K562 (cell line): ENCODE measurements at regions not wholly inside any gene's neighbourhood (a gene's known extent, or its start where the extent isn't known, plus 50 kb on each side); places are given as distances from the start of the nearest gene placed in this dataset.

Experiments
- CBX2 ChIP-seq: fragments of 200-600 bp; sonication (generic); IDR thresholded peaks from one replicate; pipeline ENCODE4 v1.6.1; 2012; ENCODE audit warnings: mild to moderate bottlenecking, low read length, inconsistent platforms; ENCODE audit not compliant: insufficient read depth, poor library complexity, severe bottlenecking
- CHCHD3 ChIP-seq: fragments of 250-450 bp; sonication (Bioruptor Pico); IDR thresholded peaks from 2 replicates; pipeline ENCODE4 v2.1.2; 2022; ENCODE audit warnings: mild to moderate bottlenecking
- CTBP1 ChIP-seq: fragments of 450-650 bp; IDR thresholded peaks from 2 replicates; pipeline ENCODE4 v1.6.1; 2016; ENCODE audit warnings: borderline replicate concordance
- EZH2 ChIP-seq: IDR thresholded peaks from 2 replicates; pipeline ENCODE4 v1.6.1; 2012; ENCODE audit warnings: low read depth, mild to moderate bottlenecking, inconsistent platforms, low read length, borderline replicate concordance
- KLF6 ChIP-seq: fragments of 250-450 bp; sonication (Bioruptor Pico); IDR thresholded peaks from 2 replicates; pipeline ENCODE4 v1.4.0; 2020; ENCODE audit warnings: mild to moderate bottlenecking, moderate library complexity, borderline replicate concordance
- MAFF ChIP-seq: IDR thresholded peaks from 2 replicates; pipeline ENCODE4 v1.6.1; 2012; ENCODE audit warnings: low read length, improper control_type of control experiment
- NFRKB ChIP-seq: fragments of 450-650 bp; IDR thresholded peaks from 2 replicates; pipeline ENCODE4 v1.6.1; 2016; ENCODE audit warnings: low read depth
- NFYB ChIP-seq: IDR thresholded peaks from 2 replicates; pipeline ENCODE4 v1.6.1; 2011; ENCODE audit warnings: mild to moderate bottlenecking, moderate library complexity; ENCODE audit not compliant: insufficient read length; ENCODE audit errors: extremely low read depth
- SAFB2 ChIP-seq: fragments of 200-400 bp; formaldehyde crosslinking; IDR thresholded peaks from 2 replicates; pipeline ENCODE4 v1.6.1; 2018; ENCODE audit warnings: borderline replicate concordance, low read length, low read depth, moderate library complexity; ENCODE audit not compliant: severe bottlenecking
- ZNF212 ChIP-seq: fragments of 450-650 bp; formaldehyde crosslinking; IDR thresholded peaks from 2 replicates; pipeline ENCODE4 v1.4.0; 2020; ENCODE audit warnings: mild to moderate bottlenecking
- ZNF24 ChIP-seq: fragments of 450-650 bp; IDR thresholded peaks from 2 replicates; pipeline ENCODE4 v1.6.1; 2016
- ZNF311 ChIP-seq: fragments of 250-450 bp; sonication (Bioruptor Pico); IDR thresholded peaks from 2 replicates; pipeline ENCODE4 v1.4.0; 2020; ENCODE audit warnings: mild to moderate bottlenecking, moderate library complexity
- ZNF695 ChIP-seq: fragments of 450-650 bp; formaldehyde crosslinking; IDR thresholded peaks from 2 replicates; pipeline ENCODE4 v1.4.0; 2020; ENCODE audit warnings: mild to moderate bottlenecking, moderate library complexity
- ZZZ3 ChIP-seq: fragments of 450-650 bp; IDR thresholded peaks from 2 replicates; pipeline ENCODE4 v1.6.1; 2016; ENCODE audit warnings: antibody characterized with exemption, mild to moderate bottlenecking, moderate library complexity
- TF ChIP-seq, protein P1 (sequence below): fragments of 450-650 bp; IDR thresholded peaks from 2 replicates; pipeline ENCODE4 v1.6.1; 2016; ENCODE audit warnings: mild to moderate bottlenecking, moderate library complexity

GRCh38 chr18:39380186-39380725 is 1814.7 kb upstream of the CELF4 start (continued):
- TF ChIP-seq, protein P1, sequence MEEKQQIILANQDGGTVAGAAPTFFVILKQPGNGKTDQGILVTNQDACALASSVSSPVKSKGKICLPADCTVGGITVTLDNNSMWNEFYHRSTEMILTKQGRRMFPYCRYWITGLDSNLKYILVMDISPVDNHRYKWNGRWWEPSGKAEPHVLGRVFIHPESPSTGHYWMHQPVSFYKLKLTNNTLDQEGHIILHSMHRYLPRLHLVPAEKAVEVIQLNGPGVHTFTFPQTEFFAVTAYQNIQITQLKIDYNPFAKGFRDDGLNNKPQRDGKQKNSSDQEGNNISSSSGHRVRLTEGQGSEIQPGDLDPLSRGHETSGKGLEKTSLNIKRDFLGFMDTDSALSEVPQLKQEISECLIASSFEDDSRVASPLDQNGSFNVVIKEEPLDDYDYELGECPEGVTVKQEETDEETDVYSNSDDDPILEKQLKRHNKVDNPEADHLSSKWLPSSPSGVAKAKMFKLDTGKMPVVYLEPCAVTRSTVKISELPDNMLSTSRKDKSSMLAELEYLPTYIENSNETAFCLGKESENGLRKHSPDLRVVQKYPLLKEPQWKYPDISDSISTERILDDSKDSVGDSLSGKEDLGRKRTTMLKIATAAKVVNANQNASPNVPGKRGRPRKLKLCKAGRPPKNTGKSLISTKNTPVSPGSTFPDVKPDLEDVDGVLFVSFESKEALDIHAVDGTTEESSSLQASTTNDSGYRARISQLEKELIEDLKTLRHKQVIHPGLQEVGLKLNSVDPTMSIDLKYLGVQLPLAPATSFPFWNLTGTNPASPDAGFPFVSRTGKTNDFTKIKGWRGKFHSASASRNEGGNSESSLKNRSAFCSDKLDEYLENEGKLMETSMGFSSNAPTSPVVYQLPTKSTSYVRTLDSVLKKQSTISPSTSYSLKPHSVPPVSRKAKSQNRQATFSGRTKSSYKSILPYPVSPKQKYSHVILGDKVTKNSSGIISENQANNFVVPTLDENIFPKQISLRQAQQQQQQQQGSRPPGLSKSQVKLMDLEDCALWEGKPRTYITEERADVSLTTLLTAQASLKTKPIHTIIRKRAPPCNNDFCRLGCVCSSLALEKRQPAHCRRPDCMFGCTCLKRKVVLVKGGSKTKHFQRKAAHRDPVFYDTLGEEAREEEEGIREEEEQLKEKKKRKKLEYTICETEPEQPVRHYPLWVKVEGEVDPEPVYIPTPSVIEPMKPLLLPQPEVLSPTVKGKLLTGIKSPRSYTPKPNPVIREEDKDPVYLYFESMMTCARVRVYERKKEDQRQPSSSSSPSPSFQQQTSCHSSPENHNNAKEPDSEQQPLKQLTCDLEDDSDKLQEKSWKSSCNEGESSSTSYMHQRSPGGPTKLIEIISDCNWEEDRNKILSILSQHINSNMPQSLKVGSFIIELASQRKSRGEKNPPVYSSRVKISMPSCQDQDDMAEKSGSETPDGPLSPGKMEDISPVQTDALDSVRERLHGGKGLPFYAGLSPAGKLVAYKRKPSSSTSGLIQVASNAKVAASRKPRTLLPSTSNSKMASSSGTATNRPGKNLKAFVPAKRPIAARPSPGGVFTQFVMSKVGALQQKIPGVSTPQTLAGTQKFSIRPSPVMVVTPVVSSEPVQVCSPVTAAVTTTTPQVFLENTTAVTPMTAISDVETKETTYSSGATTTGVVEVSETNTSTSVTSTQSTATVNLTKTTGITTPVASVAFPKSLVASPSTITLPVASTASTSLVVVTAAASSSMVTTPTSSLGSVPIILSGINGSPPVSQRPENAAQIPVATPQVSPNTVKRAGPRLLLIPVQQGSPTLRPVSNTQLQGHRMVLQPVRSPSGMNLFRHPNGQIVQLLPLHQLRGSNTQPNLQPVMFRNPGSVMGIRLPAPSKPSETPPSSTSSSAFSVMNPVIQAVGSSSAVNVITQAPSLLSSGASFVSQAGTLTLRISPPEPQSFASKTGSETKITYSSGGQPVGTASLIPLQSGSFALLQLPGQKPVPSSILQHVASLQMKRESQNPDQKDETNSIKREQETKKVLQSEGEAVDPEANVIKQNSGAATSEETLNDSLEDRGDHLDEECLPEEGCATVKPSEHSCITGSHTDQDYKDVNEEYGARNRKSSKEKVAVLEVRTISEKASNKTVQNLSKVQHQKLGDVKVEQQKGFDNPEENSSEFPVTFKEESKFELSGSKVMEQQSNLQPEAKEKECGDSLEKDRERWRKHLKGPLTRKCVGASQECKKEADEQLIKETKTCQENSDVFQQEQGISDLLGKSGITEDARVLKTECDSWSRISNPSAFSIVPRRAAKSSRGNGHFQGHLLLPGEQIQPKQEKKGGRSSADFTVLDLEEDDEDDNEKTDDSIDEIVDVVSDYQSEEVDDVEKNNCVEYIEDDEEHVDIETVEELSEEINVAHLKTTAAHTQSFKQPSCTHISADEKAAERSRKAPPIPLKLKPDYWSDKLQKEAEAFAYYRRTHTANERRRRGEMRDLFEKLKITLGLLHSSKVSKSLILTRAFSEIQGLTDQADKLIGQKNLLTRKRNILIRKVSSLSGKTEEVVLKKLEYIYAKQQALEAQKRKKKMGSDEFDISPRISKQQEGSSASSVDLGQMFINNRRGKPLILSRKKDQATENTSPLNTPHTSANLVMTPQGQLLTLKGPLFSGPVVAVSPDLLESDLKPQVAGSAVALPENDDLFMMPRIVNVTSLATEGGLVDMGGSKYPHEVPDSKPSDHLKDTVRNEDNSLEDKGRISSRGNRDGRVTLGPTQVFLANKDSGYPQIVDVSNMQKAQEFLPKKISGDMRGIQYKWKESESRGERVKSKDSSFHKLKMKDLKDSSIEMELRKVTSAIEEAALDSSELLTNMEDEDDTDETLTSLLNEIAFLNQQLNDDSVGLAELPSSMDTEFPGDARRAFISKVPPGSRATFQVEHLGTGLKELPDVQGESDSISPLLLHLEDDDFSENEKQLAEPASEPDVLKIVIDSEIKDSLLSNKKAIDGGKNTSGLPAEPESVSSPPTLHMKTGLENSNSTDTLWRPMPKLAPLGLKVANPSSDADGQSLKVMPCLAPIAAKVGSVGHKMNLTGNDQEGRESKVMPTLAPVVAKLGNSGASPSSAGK, result no peak
- TF ChIP-seq SAFB2 (no peak), ZZZ3 (no peak), CBX2 (no peak), ZNF212 (no peak), CHCHD3 (CRISPR knock-in tag) (no peak), KLF6 (CRISPR knock-in tag) (no peak), MAFF (no peak), NFRKB (no peak), CTBP1 (no peak), NFYB (no peak), ZNF695 (CRISPR knock-in tag) (no peak), EZH2 (no peak), ZNF24 (no peak), ZNF311 (CRISPR knock-in tag) (no peak)
